ENCODE measurements at regions not wholly inside any gene's neighbourhood (a gene's known extent, or its start where the extent isn't known, plus 50 kb on each side); places are given as distances from the start of the nearest gene placed in this dataset.

DNA sequence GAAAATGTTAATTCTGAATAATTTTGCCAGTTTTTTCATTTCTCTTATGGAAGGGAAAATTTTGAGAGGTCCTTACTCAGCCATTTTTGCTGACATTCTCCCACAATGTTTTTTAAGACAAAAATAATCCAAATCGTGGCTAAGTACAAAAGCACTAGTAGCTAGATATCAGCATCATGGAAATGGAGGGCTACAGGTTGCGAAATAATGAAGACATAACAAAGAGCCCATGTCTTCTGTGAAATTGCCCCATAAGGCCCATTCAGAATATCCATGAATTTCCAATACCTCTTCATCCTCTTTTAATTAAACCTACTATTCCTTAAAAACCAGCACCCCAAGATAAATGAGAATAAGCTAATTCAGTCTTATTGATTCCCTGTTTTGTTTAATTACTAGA lies 107.4 kb downstream of the HNRNPD start:
- TF ChIP-seq POLR2AphosphoS5 (IDR thresholded peaks at IDR 0.05; ENCODE audit: low read depth, low read length) (no peak), TAF1 (IDR thresholded peaks at IDR 0.05; ENCODE audit: borderline replicate concordance, low read depth, low read length) (no peak), POLR2A (IDR thresholded peaks at IDR 0.05; ENCODE audit: low read depth, low read length) (no peak)
